ENCODE measurements at regions not wholly inside any gene's neighbourhood (a gene's known extent, or its start where the extent isn't known, plus 50 kb on each side); places are given as distances from the start of the nearest gene placed in this dataset.

- no peak for ATAC-seq
- no peak for TF ChIP-seq CTCF (IDR thresholded peaks at IDR 0.05)
- intact Hi-C loops (cut with DNase I) = no loop called here
Measured at GRCh38 chr20:11375335-11375734, 542.4 kb upstream of the BTBD3 start.

GRCh38 chr20:11375966-11376365, 541.7 kb upstream of the BTBD3 start:
- ATAC-seq (no peak), DNase-seq (no peak)
- intact Hi-C loops (cut with DNase I) = no loop called here
- no peak overlapping the region for H3K27ac ChIP-seq
- no peaks in the 10 kb centered on the region for H3K4me1 ChIP-seq
- H3K9me3 ChIP-seq = peaks cover 0 to 4% of the 10 kb centered on the region in 2 donors
- TF ChIP-seq CTCF (IDR thresholded peaks at IDR 0.05) = no peak
- H3K4me3 ChIP-seq = no peak overlapping the region
- no peaks in the 10 kb centered on the region for H3K36me3 ChIP-seq
- H3K27me3 ChIP-seq = no peaks in the 10 kb centered on the region

More at GRCh38 chr20:11375335-11375734, 542.4 kb upstream of the BTBD3 start:
- Histone ChIP-seq H3K27me3 (no peaks in the 10 kb centered on the region), H3K4me3 (no peak overlapping the region), H3K36me3 (no peaks in the 10 kb centered on the region), H3K27ac (no peak overlapping the region), H3K9me3 (peaks cover 0 to 4% of the 10 kb centered on the region in 2 donors), H3K4me1 (no peaks in the 10 kb centered on the region)
- DNase-seq = no peak

GRCh38 chr20:11376420-11376819, 541.3 kb upstream of the BTBD3 start:
- no peaks in the 10 kb centered on the region for H3K4me1 ChIP-seq
- H3K36me3 ChIP-seq = no peaks in the 10 kb centered on the region
- no peak overlapping the region for H3K27ac ChIP-seq
- no peak for TF ChIP-seq CTCF (IDR thresholded peaks at IDR 0.05)
- peaks cover 0 to 5% of the 10 kb centered on the region in 2 donors for H3K9me3 ChIP-seq
- ATAC-seq (no peak), DNase-seq (no peak)
- H3K4me3 ChIP-seq = no peak overlapping the region
- intact Hi-C loops (cut with DNase I) = no loop called here
- no peaks in the 10 kb centered on the region for H3K27me3 ChIP-seq

GRCh38 chr20:11376998-11377397, 540.7 kb upstream of the BTBD3 start:
- ATAC-seq (no peak), DNase-seq (no peak)
- no peaks in the 10 kb centered on the region for H3K4me1 ChIP-seq
- no peak for TF ChIP-seq CTCF (IDR thresholded peaks at IDR 0.05)
- intact Hi-C loops (cut with DNase I) = no loop called here
- no peaks in the 10 kb centered on the region for H3K36me3 ChIP-seq
- H3K4me3 ChIP-seq = no peak overlapping the region
- no peaks in the 10 kb centered on the region for H3K27me3 ChIP-seq
- H3K27ac ChIP-seq = no peak overlapping the region
- H3K9me3 ChIP-seq = peaks cover 0 to 7% of the 10 kb centered on the region in 2 donors

GRCh38 chr20:11377761-11378160, 539.9 kb upstream of the BTBD3 start:
- DNase-seq = no peak
- H3K36me3 ChIP-seq = no peaks in the 10 kb centered on the region
- no peak overlapping the region for H3K4me3 ChIP-seq
- H3K4me1 ChIP-seq = no peaks in the 10 kb centered on the region
- intact Hi-C loops (cut with DNase I) = no loop called here
- H3K27me3 ChIP-seq = no peaks in the 10 kb centered on the region
- no peak for ATAC-seq
- peaks cover 0 to 10% of the 10 kb centered on the region in 2 donors for H3K9me3 ChIP-seq
- no peak overlapping the region for H3K27ac ChIP-seq
- no peak for TF ChIP-seq CTCF (IDR thresholded peaks at IDR 0.05)
